ENCODE measurements at regions not wholly inside any gene's neighbourhood (a gene's known extent, or its start where the extent isn't known, plus 50 kb on each side); places are given as distances from the start of the nearest gene placed in this dataset.

DNA sequence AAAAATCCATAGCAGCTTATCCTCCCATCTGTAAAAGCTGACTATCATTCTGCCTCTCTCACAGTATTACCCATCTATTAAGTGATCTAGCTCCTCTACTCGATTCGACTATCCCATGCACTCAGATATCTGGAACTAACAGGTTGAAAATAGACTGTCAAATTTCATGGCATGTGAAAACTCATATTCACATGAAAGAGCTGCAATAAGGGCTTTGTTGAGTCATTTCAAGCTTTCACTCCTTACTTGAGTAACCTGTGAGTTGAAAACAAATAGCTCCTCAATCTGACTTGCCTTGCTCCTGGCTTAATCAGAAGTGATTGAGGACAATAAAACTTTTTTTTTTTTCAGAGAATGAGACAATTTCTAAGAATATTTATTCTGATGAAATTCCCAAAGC is 192.4 kb upstream of the ERBB4 start:
- Histone ChIP-seq H2AFZ (no peak overlapping the region), H4K20me1 (replicated peaks; ENCODE audit: insufficient read depth) (no peaks in the 10 kb centered on the region), H3K27ac (ENCODE audit: low read depth) (no peak overlapping the region), H3K4me1 (ENCODE audit: insufficient read depth) (no peaks in the 10 kb centered on the region), H3K79me2 (replicated peaks; ENCODE audit: insufficient read depth) (no peaks in the 10 kb centered on the region), H3K4me3 (no peak overlapping the region), H3K27me3 (ENCODE audit: insufficient read depth) (no peaks in the 10 kb centered on the region), H3K4me2 (no peak overlapping the region), H3K9me2 (ENCODE audit: insufficient read depth) (no peaks in the 10 kb centered on the region), H3F3A (replicated peaks; ENCODE audit: low read depth) (no peaks in the 10 kb centered on the region), H3K36me3 (ENCODE audit: insufficient read depth) (no peaks in the 10 kb centered on the region)
- H3K27ac Mint-ChIP-seq, result no peak overlapping the region
- no peaks in the 10 kb centered on the region for H3K36me3 Mint-ChIP-seq (ENCODE audit: low read depth)
- TF ChIP-seq NANOG (IDR thresholded peaks at IDR 0.05; ENCODE audit: borderline replicate concordance), result no peak
- no peak for TF ChIP-seq ZNF331 (CRISPR knock-in tag; IDR thresholded peaks at IDR 0.05; ENCODE audit: low read depth)
- TF ChIP-seq ZNF114 (CRISPR knock-in tag; IDR thresholded peaks at IDR 0.05), result no peak
- TF ChIP-seq JUNB (IDR thresholded peaks at IDR 0.05; ENCODE audit: unreplicated experiment), result no peak
- TF ChIP-seq POLR2AphosphoS5 (IDR thresholded peaks at IDR 0.05; ENCODE audit: low read depth), result no peak
- TF ChIP-seq, protein P1, sequence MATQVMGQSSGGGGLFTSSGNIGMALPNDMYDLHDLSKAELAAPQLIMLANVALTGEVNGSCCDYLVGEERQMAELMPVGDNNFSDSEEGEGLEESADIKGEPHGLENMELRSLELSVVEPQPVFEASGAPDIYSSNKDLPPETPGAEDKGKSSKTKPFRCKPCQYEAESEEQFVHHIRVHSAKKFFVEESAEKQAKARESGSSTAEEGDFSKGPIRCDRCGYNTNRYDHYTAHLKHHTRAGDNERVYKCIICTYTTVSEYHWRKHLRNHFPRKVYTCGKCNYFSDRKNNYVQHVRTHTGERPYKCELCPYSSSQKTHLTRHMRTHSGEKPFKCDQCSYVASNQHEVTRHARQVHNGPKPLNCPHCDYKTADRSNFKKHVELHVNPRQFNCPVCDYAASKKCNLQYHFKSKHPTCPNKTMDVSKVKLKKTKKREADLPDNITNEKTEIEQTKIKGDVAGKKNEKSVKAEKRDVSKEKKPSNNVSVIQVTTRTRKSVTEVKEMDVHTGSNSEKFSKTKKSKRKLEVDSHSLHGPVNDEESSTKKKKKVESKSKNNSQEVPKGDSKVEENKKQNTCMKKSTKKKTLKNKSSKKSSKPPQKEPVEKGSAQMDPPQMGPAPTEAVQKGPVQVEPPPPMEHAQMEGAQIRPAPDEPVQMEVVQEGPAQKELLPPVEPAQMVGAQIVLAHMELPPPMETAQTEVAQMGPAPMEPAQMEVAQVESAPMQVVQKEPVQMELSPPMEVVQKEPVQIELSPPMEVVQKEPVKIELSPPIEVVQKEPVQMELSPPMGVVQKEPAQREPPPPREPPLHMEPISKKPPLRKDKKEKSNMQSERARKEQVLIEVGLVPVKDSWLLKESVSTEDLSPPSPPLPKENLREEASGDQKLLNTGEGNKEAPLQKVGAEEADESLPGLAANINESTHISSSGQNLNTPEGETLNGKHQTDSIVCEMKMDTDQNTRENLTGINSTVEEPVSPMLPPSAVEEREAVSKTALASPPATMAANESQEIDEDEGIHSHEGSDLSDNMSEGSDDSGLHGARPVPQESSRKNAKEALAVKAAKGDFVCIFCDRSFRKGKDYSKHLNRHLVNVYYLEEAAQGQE (IDR thresholded peaks at IDR 0.05; ENCODE audit: unreplicated experiment), result no peak
- TF ChIP-seq, protein P2, sequence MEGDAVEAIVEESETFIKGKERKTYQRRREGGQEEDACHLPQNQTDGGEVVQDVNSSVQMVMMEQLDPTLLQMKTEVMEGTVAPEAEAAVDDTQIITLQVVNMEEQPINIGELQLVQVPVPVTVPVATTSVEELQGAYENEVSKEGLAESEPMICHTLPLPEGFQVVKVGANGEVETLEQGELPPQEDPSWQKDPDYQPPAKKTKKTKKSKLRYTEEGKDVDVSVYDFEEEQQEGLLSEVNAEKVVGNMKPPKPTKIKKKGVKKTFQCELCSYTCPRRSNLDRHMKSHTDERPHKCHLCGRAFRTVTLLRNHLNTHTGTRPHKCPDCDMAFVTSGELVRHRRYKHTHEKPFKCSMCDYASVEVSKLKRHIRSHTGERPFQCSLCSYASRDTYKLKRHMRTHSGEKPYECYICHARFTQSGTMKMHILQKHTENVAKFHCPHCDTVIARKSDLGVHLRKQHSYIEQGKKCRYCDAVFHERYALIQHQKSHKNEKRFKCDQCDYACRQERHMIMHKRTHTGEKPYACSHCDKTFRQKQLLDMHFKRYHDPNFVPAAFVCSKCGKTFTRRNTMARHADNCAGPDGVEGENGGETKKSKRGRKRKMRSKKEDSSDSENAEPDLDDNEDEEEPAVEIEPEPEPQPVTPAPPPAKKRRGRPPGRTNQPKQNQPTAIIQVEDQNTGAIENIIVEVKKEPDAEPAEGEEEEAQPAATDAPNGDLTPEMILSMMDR (conservative IDR thresholded peaks at IDR 0.05; ENCODE audit: low read depth in 2 of 2), result no peak
- TF ChIP-seq, protein P3, sequence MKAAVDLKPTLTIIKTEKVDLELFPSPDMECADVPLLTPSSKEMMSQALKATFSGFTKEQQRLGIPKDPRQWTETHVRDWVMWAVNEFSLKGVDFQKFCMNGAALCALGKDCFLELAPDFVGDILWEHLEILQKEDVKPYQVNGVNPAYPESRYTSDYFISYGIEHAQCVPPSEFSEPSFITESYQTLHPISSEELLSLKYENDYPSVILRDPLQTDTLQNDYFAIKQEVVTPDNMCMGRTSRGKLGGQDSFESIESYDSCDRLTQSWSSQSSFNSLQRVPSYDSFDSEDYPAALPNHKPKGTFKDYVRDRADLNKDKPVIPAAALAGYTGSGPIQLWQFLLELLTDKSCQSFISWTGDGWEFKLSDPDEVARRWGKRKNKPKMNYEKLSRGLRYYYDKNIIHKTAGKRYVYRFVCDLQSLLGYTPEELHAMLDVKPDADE (IDR thresholded peaks at IDR 0.05), result no peak
- TF ChIP-seq, protein P4, sequence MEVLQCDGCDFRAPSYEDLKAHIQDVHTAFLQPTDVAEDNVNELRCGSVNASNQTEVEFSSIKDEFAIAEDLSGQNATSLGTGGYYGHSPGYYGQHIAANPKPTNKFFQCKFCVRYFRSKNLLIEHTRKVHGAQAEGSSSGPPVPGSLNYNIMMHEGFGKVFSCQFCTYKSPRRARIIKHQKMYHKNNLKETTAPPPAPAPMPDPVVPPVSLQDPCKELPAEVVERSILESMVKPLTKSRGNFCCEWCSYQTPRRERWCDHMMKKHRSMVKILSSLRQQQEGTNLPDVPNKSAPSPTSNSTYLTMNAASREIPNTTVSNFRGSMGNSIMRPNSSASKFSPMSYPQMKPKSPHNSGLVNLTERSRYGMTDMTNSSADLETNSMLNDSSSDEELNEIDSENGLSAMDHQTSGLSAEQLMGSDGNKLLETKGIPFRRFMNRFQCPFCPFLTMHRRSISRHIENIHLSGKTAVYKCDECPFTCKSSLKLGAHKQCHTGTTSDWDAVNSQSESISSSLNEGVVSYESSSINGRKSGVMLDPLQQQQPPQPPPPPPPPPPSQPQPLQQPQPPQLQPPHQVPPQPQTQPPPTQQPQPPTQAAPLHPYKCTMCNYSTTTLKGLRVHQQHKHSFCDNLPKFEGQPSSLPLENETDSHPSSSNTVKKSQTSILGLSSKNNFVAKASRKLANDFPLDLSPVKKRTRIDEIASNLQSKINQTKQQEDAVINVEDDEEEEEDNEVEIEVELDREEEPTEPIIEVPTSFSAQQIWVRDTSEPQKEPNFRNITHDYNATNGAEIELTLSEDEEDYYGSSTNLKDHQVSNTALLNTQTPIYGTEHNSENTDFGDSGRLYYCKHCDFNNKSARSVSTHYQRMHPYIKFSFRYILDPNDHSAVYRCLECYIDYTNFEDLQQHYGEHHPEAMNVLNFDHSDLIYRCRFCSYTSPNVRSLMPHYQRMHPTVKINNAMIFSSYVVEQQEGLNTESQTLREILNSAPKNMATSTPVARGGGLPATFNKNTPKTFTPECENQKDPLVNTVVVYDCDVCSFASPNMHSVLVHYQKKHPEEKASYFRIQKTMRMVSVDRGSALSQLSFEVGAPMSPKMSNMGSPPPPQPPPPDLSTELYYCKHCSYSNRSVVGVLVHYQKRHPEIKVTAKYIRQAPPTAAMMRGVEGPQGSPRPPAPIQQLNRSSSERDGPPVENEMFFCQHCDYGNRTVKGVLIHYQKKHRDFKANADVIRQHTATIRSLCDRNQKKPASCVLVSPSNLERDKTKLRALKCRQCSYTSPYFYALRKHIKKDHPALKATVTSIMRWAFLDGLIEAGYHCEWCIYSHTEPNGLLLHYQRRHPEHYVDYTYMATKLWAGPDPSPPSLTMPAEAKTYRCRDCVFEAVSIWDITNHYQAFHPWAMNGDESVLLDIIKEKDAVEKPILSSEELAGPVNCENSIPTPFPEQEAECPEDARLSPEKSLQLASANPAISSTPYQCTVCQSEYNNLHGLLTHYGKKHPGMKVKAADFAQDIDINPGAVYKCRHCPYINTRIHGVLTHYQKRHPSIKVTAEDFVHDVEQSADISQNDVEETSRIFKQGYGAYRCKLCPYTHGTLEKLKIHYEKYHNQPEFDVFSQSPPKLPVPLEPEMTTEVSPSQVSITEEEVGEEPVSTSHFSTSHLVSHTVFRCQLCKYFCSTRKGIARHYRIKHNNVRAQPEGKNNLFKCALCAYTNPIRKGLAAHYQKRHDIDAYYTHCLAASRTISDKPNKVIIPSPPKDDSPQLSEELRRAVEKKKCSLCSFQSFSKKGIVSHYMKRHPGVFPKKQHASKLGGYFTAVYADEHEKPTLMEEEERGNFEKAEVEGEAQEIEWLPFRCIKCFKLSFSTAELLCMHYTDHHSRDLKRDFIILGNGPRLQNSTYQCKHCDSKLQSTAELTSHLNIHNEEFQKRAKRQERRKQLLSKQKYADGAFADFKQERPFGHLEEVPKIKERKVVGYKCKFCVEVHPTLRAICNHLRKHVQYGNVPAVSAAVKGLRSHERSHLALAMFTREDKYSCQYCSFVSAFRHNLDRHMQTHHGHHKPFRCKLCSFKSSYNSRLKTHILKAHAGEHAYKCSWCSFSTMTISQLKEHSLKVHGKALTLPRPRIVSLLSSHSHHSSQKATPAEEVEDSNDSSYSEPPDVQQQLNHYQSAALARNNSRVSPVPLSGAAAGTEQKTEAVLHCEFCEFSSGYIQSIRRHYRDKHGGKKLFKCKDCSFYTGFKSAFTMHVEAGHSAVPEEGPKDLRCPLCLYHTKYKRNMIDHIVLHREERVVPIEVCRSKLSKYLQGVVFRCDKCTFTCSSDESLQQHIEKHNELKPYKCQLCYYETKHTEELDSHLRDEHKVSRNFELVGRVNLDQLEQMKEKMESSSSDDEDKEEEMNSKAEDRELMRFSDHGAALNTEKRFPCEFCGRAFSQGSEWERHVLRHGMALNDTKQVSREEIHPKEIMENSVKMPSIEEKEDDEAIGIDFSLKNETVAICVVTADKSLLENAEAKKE (CRISPR knock-in tag; IDR thresholded peaks at IDR 0.05), result no peak
- TF ChIP-seq EZH2phosphoT487 (IDR thresholded peaks at IDR 0.05; ENCODE audit: unreplicated experiment), result no peak
- TF ChIP-seq STAT1 (IDR thresholded peaks at IDR 0.05; ENCODE audit: unreplicated experiment), result no peak
- no peak for TF ChIP-seq EZH2 (IDR thresholded peaks at IDR 0.05; ENCODE audit: low read depth, unreplicated experiment)
- TF ChIP-seq CREB1 (CRISPR knock-in tag; IDR thresholded peaks at IDR 0.05; ENCODE audit: low read depth), result no peak
- H3K4me3 Mint-ChIP-seq, result no peak overlapping the region
- ATAC-seq (no peak), DNase-seq (ENCODE audit: low spot score) (no peak)
- H3K27me3 Mint-ChIP-seq (ENCODE audit: insufficient read depth, low read depth, poor library complexity), result no peaks in the 10 kb centered on the region
- peaks cover 8% of the 10 kb centered on the region; the same call in 2 of the 3 replicates for H3K4me1 Mint-ChIP-seq
- H3K9me3 Mint-ChIP-seq, result no peaks in the 10 kb centered on the region

Data from GM23338 (cell line).